AG04449 (cell line): ENCODE measurements at regions not wholly inside any gene's neighbourhood (a gene's known extent, or its start where the extent isn't known, plus 50 kb on each side); places are given as distances from the start of the nearest gene placed in this dataset.
"Not testable (repeated sequence)": the region's sequence is repeated elsewhere in the genome, so short reads cannot be mapped to it uniquely, and the experiment has no call there.

Experiments
- CTCF ChIA-PET: fragments of 350-600 bp; formaldehyde crosslinking; extraction: SDS; loops from one replicate; lab custom pipeline; 2021; ENCODE audit warnings: antibody characterized with exemption; lab: Yijun Ruan, JAX
- POLR2A ChIA-PET: fragments of 400-600, 350-600 bp; formaldehyde crosslinking; extraction: SDS; loops from one replicate; lab custom pipeline; 2020; ENCODE audit warnings: antibody characterized with exemption, inconsistent platforms; lab: Yijun Ruan, JAX
- DNase-seq: peaks from one replicate; pipeline ENCODE4 v3.0.0-alpha.2; 2010; ENCODE audit warnings: low read depth, low spot score
- H3K4me3 ChIP-seq: 2 replicates; pipeline ENCODE4 v1.5.1; 2011; ENCODE audit warnings: low read depth, mild to moderate bottlenecking, control low read depth, low read length
- CTCF ChIP-seq: IDR thresholded peaks from one replicate; pipeline ENCODE4 v1.5.1; 2011; ENCODE audit warnings: mild to moderate bottlenecking, moderate library complexity, low read length, control low read depth, inconsistent platforms; ENCODE audit not compliant: insufficient read depth; ENCODE audit errors: missing control alignments

- TF ChIP-seq CTCF, result no peak
- CTCF ChIA-PET, result interaction anchor here (1.0 to 1.8 kb wide), 3 partner anchors 9 to 33 kb away, joined by 3 to 5 read pairs (median 3); no protein-coding TSS in a partner anchor
- POLR2A ChIA-PET, result no interaction called here
- H3K4me3 ChIP-seq, result no peak overlapping the region
- DNase-seq, result no peak
Measured at GRCh38 chr11:119586181-119586580, 142.8 kb downstream of the NECTIN1 start.

- ChIA-PET CTCF (interaction anchor here (0.9 to 2.5 kb wide), 4 partner anchors 10 to 34 kb away, joined by 3 to 5 read pairs (median 4); no protein-coding TSS in a partner anchor), POLR2A (no interaction called here)
- no peak for TF ChIP-seq CTCF
- peak overlapping the region; percentile 60 for H3K4me3 ChIP-seq
- DNase-seq, result no peak
Measured at GRCh38 chr11:119585043-119585781, 143.8 kb downstream of the NECTIN1 start.

GRCh38 chr11:119584193-119585042, 144.6 kb downstream of the NECTIN1 start:
- DNase-seq, result no peak
- no peak for TF ChIP-seq CTCF
- POLR2A ChIA-PET, result no interaction called here
- peak overlapping the region; percentile 60 for H3K4me3 ChIP-seq
- CTCF ChIA-PET, result interaction anchor here (0.9 to 2.5 kb wide), 2 partner anchors 10 to 17 kb away, joined by 3 to 5 read pairs; no protein-coding TSS in a partner anchor

- DNase-seq, result no peak
- CTCF ChIA-PET, result interaction anchor here (2.5 kb wide), 1 partner anchor 16 kb away, joined by 5 read pairs; no protein-coding TSS in a partner anchor
- POLR2A ChIA-PET, result interaction anchor here (0.6 kb wide), 1 partner anchor 31 kb away, joined by 3 read pairs; no protein-coding TSS in a partner anchor
- TF ChIP-seq CTCF, result no peak
- H3K4me3 ChIP-seq, result no peak overlapping the region
Measured at GRCh38 chr11:119583585-119583984, 145.4 kb downstream of the NECTIN1 start.

GRCh38 chr11:119581396-119581795, 147.6 kb downstream of the NECTIN1 start:
- DNase-seq, POLR2A ChIA-PET, H3K4me3 ChIP-seq: not testable (repeated sequence)
- CTCF ChIA-PET, result interaction anchor here (1.3 kb wide), 2 partner anchors 13 to 101 kb away, joined by 3 to 4 read pairs; no protein-coding TSS in a partner anchor

- ChIA-PET POLR2A (no interaction called here), CTCF (no interaction called here)
- H3K4me3 ChIP-seq, result no peak overlapping the region
- no peak for DNase-seq
- no peak for TF ChIP-seq CTCF
Measured at GRCh38 chr11:119580751-119581150, 148.2 kb downstream of the NECTIN1 start.
